ENCODE measurements at regions not wholly inside any gene's neighbourhood (a gene's known extent, or its start where the extent isn't known, plus 50 kb on each side); places are given as distances from the start of the nearest gene placed in this dataset.
"Not testable (repeated sequence)": the region's sequence is repeated elsewhere in the genome, so short reads cannot be mapped to it uniquely, and the experiment has no call there.

GRCh38 chr4:77505958-77506319 lies 99.7 kb upstream of the CXCL13 start:
- DNase-seq, result no peak
- Histone ChIP-seq H3K36me3 (no peaks in the 10 kb centered on the region), H3K4me3 (no peak overlapping the region), H3K27me3 (no peaks in the 10 kb centered on the region), H3K27ac (no peak overlapping the region), H3K4me1 (no peaks in the 10 kb centered on the region), H3K9me3 (no peaks in the 10 kb centered on the region)
- TF ChIP-seq POLR2A (IDR thresholded peaks at IDR 0.05) (no peak), CTCF (IDR thresholded peaks at IDR 0.05) (no peak)
- 67 to 72% methylated on average over 1 to 2 of the region's 2 CpGs for WGBS, 2 donors
- intact Hi-C loops (cut with DNase I), result no loop called here

GRCh38 chr4:77510367-77510766 lies 95.3 kb upstream of the CXCL13 start:
- 43 to 47% methylated on average over 6 of the region's 6 CpGs for WGBS, 2 donors
- DNase-seq, result no peak
- Histone ChIP-seq H3K4me3 (no peak overlapping the region), H3K27me3 (no peaks in the 10 kb centered on the region), H3K27ac (no peak overlapping the region), H3K36me3 (no peaks in the 10 kb centered on the region), H3K9me3 (no peaks in the 10 kb centered on the region), H3K4me1 (no peaks in the 10 kb centered on the region)
- intact Hi-C loops (cut with DNase I), result no loop called here
- no peak for TF ChIP-seq CTCF (IDR thresholded peaks at IDR 0.05)
- TF ChIP-seq POLR2A (IDR thresholded peaks at IDR 0.05), result no peak

GRCh38 chr4:77525538-77525937 lies 80.1 kb upstream of the CXCL13 start:
- WGBS, 2 donors, result 73 to 81% methylated on average over 1 of the region's 1 CpG
- TF ChIP-seq CTCF (IDR thresholded peaks at IDR 0.05) (no peak), POLR2A (IDR thresholded peaks at IDR 0.05) (no peak)
- H3K27me3 ChIP-seq, result no peaks in the 10 kb centered on the region
- no peaks in the 10 kb centered on the region for H3K9me3 ChIP-seq
- no peak for DNase-seq
- no peaks in the 10 kb centered on the region for H3K4me1 ChIP-seq
- intact Hi-C loops (cut with DNase I), result no loop called here
- no peak overlapping the region for H3K4me3 ChIP-seq
- no peaks in the 10 kb centered on the region for H3K36me3 ChIP-seq
- H3K27ac ChIP-seq, result no peak overlapping the region

- WGBS, 2 donors, result 96 to 100% methylated on average over 3 of the region's 3 CpGs
- H3K9me3 ChIP-seq; H3K27me3 ChIP-seq; intact Hi-C loops (cut with DNase I); H3K4me3 ChIP-seq; H3K36me3 ChIP-seq; H3K27ac ChIP-seq; H3K4me1 ChIP-seq; DNase-seq: not testable (repeated sequence)
Observed at GRCh38 chr4:77527900-77528299, 77.7 kb upstream of the CXCL13 start.

GRCh38 chr4:77538144-77538543 lies 67.5 kb upstream of the CXCL13 start:
- TF ChIP-seq CTCF (IDR thresholded peaks at IDR 0.05) (no peak), POLR2A (IDR thresholded peaks at IDR 0.05) (no peak)
- DNase-seq, result no peak
- intact Hi-C loops (cut with DNase I), result no loop called here
- Histone ChIP-seq H3K27me3 (no peaks in the 10 kb centered on the region), H3K27ac (no peak overlapping the region), H3K36me3 (no peaks in the 10 kb centered on the region), H3K4me3 (no peak overlapping the region), H3K9me3 (no peaks in the 10 kb centered on the region), H3K4me1 (peaks cover 0 to 17% (median 16%) of the 10 kb centered on the region in 3 donors)

- DNase-seq, result no peak
- TF ChIP-seq POLR2A (IDR thresholded peaks at IDR 0.05) (no peak), CTCF (IDR thresholded peaks at IDR 0.05) (no peak)
- Histone ChIP-seq H3K36me3 (no peaks in the 10 kb centered on the region), H3K27ac (peak overlapping the region in 2 of 4 donors; percentile 1 to 16), H3K9me3 (no peaks in the 10 kb centered on the region), H3K27me3 (no peaks in the 10 kb centered on the region), H3K4me3 (no peak overlapping the region), H3K4me1 (peaks cover 0 to 17% (median 16%) of the 10 kb centered on the region in 3 donors)
- WGBS, 2 donors, result 33 to 36% methylated on average over 4 of the region's 4 CpGs
- intact Hi-C loops (cut with DNase I), result no loop called here
Observed at GRCh38 chr4:77538574-77539157, 67.0 kb upstream of the CXCL13 start.

Measured in esophagus squamous epithelium (tissue), 5 donors.